MM.1S (cell line): ENCODE measurements at regions not wholly inside any gene's neighbourhood (a gene's known extent, or its start where the extent isn't known, plus 50 kb on each side); places are given as distances from the start of the nearest gene placed in this dataset.

Source experiments
- DNase-seq: peaks from one replicate; pipeline ENCODE4 v3.0.0-alpha.2; 2015
- H2AFZ ChIP-seq: fragments of 300-600 bp; sonication (generic); 2 replicates; pipeline ENCODE4 v1.6.0; 2016; ENCODE audit warnings: antibody characterized with exemption, low read length
- H3F3A ChIP-seq: fragments of 300-600 bp; sonication (generic); 2 replicates; pipeline ENCODE4 v1.6.1; 2016; ENCODE audit warnings: mild to moderate bottlenecking, antibody characterized with exemption, low read length, moderate library complexity, mixed read lengths; ENCODE audit not compliant: insufficient read depth
- H3K27ac ChIP-seq: fragments of 300-600 bp; sonication (generic); 2 replicates; pipeline ENCODE4 v1.5.1; 2016; ENCODE audit warnings: mild to moderate bottlenecking, low read length
- H3K27me3 ChIP-seq: fragments of 300-600 bp; sonication (generic); replicated peaks from 2 replicates; pipeline ENCODE4 v1.6.0; 2016; ENCODE audit warnings: low read length; ENCODE audit not compliant: insufficient read depth
- H3K36me3 ChIP-seq: fragments of 300-600 bp; sonication (generic); replicated peaks from 2 replicates; pipeline ENCODE4 v1.6.1; 2016; ENCODE audit warnings: mild to moderate bottlenecking, low read length, mixed read lengths; ENCODE audit not compliant: insufficient read depth
- H3K4me1 ChIP-seq: fragments of 300-600 bp; sonication (generic); 2 replicates; pipeline ENCODE4 v1.6.1; 2016; ENCODE audit warnings: low read length, mixed read lengths
- H3K4me2 ChIP-seq: fragments of 300-600 bp; sonication (generic); 2 replicates; pipeline ENCODE4 v1.6.0; 2016; ENCODE audit warnings: low read depth, low read length
- H3K4me3 ChIP-seq: fragments of 300-600 bp; sonication (generic); 2 replicates; pipeline ENCODE4 v1.5.1; 2016; ENCODE audit warnings: low read length, mixed read lengths
- H3K79me2 ChIP-seq: fragments of 300-600 bp; sonication (generic); 2 replicates; pipeline ENCODE4 v1.6.1; 2016; ENCODE audit warnings: mixed run types, low read length, mixed read lengths
- H3K9ac ChIP-seq: fragments of 300-600 bp; sonication (generic); 2 replicates; pipeline ENCODE4 v1.6.1; 2016; ENCODE audit warnings: low read length, mixed read lengths
- H3K9me2 ChIP-seq: fragments of 300-600 bp; sonication (generic); replicated peaks from 2 replicates; pipeline ENCODE4 v1.6.1; 2016; ENCODE audit warnings: mild to moderate bottlenecking, low read length, mixed read lengths; ENCODE audit not compliant: insufficient read depth
- H3K9me3 ChIP-seq: fragments of 300-600 bp; sonication (generic); replicated peaks from 2 replicates; pipeline ENCODE4 v1.6.1; 2016; ENCODE audit warnings: mild to moderate bottlenecking, low read length, mixed read lengths; ENCODE audit not compliant: insufficient read depth
- H4K20me1 ChIP-seq: fragments of 300-600 bp; sonication (generic); 2 replicates; pipeline ENCODE4 v1.6.1; 2016; ENCODE audit warnings: mild to moderate bottlenecking, low read length, moderate library complexity, mixed read lengths; ENCODE audit not compliant: insufficient read depth
- CTCF ChIP-seq: fragments of 300-600 bp; sonication (generic); IDR thresholded peaks from 2 replicates; pipeline ENCODE4 v1.5.1; 2016; ENCODE audit warnings: antibody characterized with exemption, low read length, mixed read lengths
- EZH2 ChIP-seq: fragments of 300-600 bp; sonication (generic); optimal IDR thresholded peaks from 2 replicates; pipeline ENCODE3; 2017; ENCODE audit warnings: low read depth, mild to moderate bottlenecking, antibody characterized with exemption, low read length, mixed read lengths
- EZH2phosphoT487 ChIP-seq: fragments of 300-600 bp; sonication (generic); IDR thresholded peaks from 2 replicates; pipeline ENCODE4 v1.6.1; 2018; ENCODE audit warnings: antibody characterized with exemption, low read length

GRCh38 chr10:109067031-109067430 lies 856.3 kb downstream of the XPNPEP1 start:
- H3K9ac ChIP-seq, result no peak overlapping the region
- 0 out of 2 replicates have a peak, but pooled peaks cover 2% of the 10 kb centered on the region for H3K4me1 ChIP-seq
- no peak for TF ChIP-seq EZH2phosphoT487
- TF ChIP-seq CTCF, result no peak
- no peak for TF ChIP-seq EZH2
- no peaks in the 10 kb centered on the region for H3K36me3 ChIP-seq
- no peaks in the 10 kb centered on the region for H3K9me3 ChIP-seq
- H3K27ac ChIP-seq, result no peak overlapping the region
- H3K27me3 ChIP-seq, result no peaks in the 10 kb centered on the region
- no peak overlapping the region for H3K4me3 ChIP-seq
- no peak overlapping the region for H2AFZ ChIP-seq
- DNase-seq, result no peak
- H4K20me1 ChIP-seq, result no peaks in the 10 kb centered on the region
- H3K9me2 ChIP-seq, result no peaks in the 10 kb centered on the region
- H3K79me2 ChIP-seq, result no peaks in the 10 kb centered on the region
- H3K4me2 ChIP-seq, result no peak overlapping the region
- H3F3A ChIP-seq, result no peaks in the 10 kb centered on the region

GRCh38 chr10:109065821-109066220 lies 857.5 kb downstream of the XPNPEP1 start:
- no peak overlapping the region for H3K4me2 ChIP-seq
- TF ChIP-seq CTCF (no peak), EZH2 (no peak), EZH2phosphoT487 (no peak)
- peaks cover 7% of the 10 kb centered on the region; the same call in 1 of the 2 replicates for H3K4me1 ChIP-seq
- H3K9ac ChIP-seq, result no peak overlapping the region
- H3K9me2 ChIP-seq, result no peaks in the 10 kb centered on the region
- H3K27ac ChIP-seq, result no peak overlapping the region
- H3K27me3 ChIP-seq, result no peaks in the 10 kb centered on the region
- no peak for DNase-seq
- no peaks in the 10 kb centered on the region for H3K79me2 ChIP-seq
- H3K36me3 ChIP-seq, result no peaks in the 10 kb centered on the region
- no peak overlapping the region for H2AFZ ChIP-seq
- no peak overlapping the region for H3K4me3 ChIP-seq
- no peaks in the 10 kb centered on the region for H3K9me3 ChIP-seq
- H3F3A ChIP-seq, result no peaks in the 10 kb centered on the region
- no peaks in the 10 kb centered on the region for H4K20me1 ChIP-seq

DNA sequence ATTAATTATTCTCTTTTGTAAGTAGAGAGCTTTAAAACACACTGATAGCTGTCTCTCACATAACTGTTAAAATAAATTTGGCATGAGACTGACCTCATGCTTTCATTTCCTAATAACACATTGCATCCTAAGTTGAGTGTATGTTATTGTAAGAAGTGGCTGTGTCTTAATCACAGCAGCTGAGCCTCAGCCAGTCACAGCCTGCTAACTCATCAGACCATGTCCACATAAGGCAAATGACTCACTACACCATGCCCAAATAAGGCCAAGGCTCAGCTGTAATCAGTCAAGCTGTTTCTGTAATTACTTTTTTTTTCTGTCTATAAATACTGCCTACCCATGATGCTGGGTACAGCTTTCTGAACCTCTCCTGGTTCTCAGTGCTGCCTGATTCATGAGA lies 860.9 kb downstream of the XPNPEP1 start:
- peak overlapping the region; percentile 53; the same call in 1 of the 2 replicates for H3K27ac ChIP-seq
- H3K4me3 ChIP-seq, result no peak overlapping the region
- no peak overlapping the region for H2AFZ ChIP-seq
- DNase-seq, result peak; percentile 76
- H3K36me3 ChIP-seq, result no peaks in the 10 kb centered on the region
- H3K27me3 ChIP-seq, result no peaks in the 10 kb centered on the region
- no peak for TF ChIP-seq CTCF
- no peak for TF ChIP-seq EZH2phosphoT487
- no peak for TF ChIP-seq EZH2
- H3K4me2 ChIP-seq, result no peak overlapping the region
- peaks cover 7% of the 10 kb centered on the region; the same call in 1 of the 2 replicates for H3K4me1 ChIP-seq
- no peak overlapping the region for H3K9ac ChIP-seq
- no peaks in the 10 kb centered on the region for H3K9me3 ChIP-seq
- H4K20me1 ChIP-seq, result no peaks in the 10 kb centered on the region
- no peaks in the 10 kb centered on the region for H3K9me2 ChIP-seq
- no peaks in the 10 kb centered on the region for H3F3A ChIP-seq
- no peaks in the 10 kb centered on the region for H3K79me2 ChIP-seq
